ENCODE measurements at regions not wholly inside any gene's neighbourhood (a gene's known extent, or its start where the extent isn't known, plus 50 kb on each side); places are given as distances from the start of the nearest gene placed in this dataset.

DNA sequence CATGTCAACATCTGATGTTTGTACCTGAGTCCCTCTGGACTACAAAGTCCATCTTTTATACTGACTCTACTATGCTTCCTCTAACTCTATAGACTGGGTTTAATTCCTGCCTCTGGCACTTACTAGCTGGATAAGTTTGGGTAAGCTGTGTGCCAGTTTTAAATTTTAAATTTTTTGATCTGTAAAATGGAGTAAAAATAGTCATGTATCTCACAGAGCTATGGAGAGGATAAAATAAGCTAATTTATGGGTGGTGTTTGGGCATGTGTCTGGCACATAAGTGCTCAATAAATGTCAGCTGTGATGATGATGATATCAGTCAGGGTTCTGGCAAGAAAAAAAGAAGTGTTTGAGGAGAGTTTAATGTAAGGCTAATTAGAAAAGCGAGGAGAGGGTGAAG is 139.2 kb upstream of the C1orf21 start:
- no peak for DNase-seq (ENCODE audit: extremely low spot score)
- CTCF ChIA-PET: interaction anchor here (1.0 to 1.8 kb wide), 2 partner anchors 10 to 14 kb away, joined by 3 to 6 read pairs; no protein-coding TSS in a partner anchor
- POLR2A ChIA-PET: no interaction called here
- TF ChIP-seq, protein P1, sequence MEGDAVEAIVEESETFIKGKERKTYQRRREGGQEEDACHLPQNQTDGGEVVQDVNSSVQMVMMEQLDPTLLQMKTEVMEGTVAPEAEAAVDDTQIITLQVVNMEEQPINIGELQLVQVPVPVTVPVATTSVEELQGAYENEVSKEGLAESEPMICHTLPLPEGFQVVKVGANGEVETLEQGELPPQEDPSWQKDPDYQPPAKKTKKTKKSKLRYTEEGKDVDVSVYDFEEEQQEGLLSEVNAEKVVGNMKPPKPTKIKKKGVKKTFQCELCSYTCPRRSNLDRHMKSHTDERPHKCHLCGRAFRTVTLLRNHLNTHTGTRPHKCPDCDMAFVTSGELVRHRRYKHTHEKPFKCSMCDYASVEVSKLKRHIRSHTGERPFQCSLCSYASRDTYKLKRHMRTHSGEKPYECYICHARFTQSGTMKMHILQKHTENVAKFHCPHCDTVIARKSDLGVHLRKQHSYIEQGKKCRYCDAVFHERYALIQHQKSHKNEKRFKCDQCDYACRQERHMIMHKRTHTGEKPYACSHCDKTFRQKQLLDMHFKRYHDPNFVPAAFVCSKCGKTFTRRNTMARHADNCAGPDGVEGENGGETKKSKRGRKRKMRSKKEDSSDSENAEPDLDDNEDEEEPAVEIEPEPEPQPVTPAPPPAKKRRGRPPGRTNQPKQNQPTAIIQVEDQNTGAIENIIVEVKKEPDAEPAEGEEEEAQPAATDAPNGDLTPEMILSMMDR (IDR thresholded peaks at IDR 0.05; ENCODE audit: control extremely low read depth, extremely low read depth, low read depth, missing control alignments): no peak

- POLR2A ChIA-PET: no interaction called here
- TF ChIP-seq, protein P1 (IDR thresholded peaks at IDR 0.05; ENCODE audit: control extremely low read depth, extremely low read depth, low read depth, missing control alignments): no peak
- CTCF ChIA-PET: interaction anchor here (1.2 kb wide), 1 partner anchor 9 kb away, joined by 3 read pairs; no protein-coding TSS in a partner anchor
- no peak for DNase-seq (ENCODE audit: extremely low spot score)
Measured at GRCh38 chr1:184253921-184254320, 132.9 kb upstream of the C1orf21 start.

DNA sequence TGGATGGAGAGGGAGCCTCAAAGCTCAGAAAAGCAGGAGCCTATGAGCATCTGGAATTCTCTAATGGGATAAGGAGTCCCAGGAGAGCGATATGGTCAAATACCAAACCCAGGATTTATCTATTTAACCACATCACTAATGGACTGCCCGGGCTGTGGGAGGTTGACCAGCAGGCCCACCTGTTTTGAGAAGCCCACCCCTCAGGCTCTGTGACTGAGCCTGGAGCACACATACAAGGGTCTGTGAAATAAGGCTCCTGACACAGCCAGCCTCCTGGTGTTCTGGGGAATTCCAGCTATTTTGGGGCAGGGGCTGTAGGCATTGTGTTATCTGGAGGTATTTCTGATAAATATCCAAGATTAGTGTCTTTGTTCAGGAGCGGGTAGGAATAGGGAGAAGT is 132.0 kb upstream of the C1orf21 start:
- CTCF ChIA-PET: no interaction called here
- POLR2A ChIA-PET: no interaction called here
- TF ChIP-seq, protein P1 (IDR thresholded peaks at IDR 0.05; ENCODE audit: control extremely low read depth, extremely low read depth, low read depth, missing control alignments): no peak
- no peak for DNase-seq (ENCODE audit: extremely low spot score)

- CTCF ChIA-PET: no interaction called here
- DNase-seq (ENCODE audit: extremely low spot score): no peak
- POLR2A ChIA-PET: no interaction called here
- TF ChIP-seq, protein P1 (IDR thresholded peaks at IDR 0.05; ENCODE audit: control extremely low read depth, extremely low read depth, low read depth, missing control alignments): no peak
Measured at GRCh38 chr1:184255560-184255959, 131.3 kb upstream of the C1orf21 start.

- no peak for DNase-seq (ENCODE audit: extremely low spot score)
- POLR2A ChIA-PET: no interaction called here
- CTCF ChIA-PET: no interaction called here
- TF ChIP-seq, protein P1 (IDR thresholded peaks at IDR 0.05; ENCODE audit: control extremely low read depth, extremely low read depth, low read depth, missing control alignments): no peak
Measured at GRCh38 chr1:184257873-184258272, 129.0 kb upstream of the C1orf21 start.

- POLR2A ChIA-PET: no interaction called here
Measured at GRCh38 chr1:184258525-184258924, 128.3 kb upstream of the C1orf21 start.

More at GRCh38 chr1:184258525-184258924, 128.3 kb upstream of the C1orf21 start:
- no peak for DNase-seq (ENCODE audit: extremely low spot score)
- TF ChIP-seq, protein P1 (IDR thresholded peaks at IDR 0.05; ENCODE audit: control extremely low read depth, extremely low read depth, low read depth, missing control alignments): no peak
- CTCF ChIA-PET: no interaction called here
